ENCODE measurements at regions not wholly inside any gene's neighbourhood (a gene's known extent, or its start where the extent isn't known, plus 50 kb on each side); places are given as distances from the start of the nearest gene placed in this dataset.

DNA sequence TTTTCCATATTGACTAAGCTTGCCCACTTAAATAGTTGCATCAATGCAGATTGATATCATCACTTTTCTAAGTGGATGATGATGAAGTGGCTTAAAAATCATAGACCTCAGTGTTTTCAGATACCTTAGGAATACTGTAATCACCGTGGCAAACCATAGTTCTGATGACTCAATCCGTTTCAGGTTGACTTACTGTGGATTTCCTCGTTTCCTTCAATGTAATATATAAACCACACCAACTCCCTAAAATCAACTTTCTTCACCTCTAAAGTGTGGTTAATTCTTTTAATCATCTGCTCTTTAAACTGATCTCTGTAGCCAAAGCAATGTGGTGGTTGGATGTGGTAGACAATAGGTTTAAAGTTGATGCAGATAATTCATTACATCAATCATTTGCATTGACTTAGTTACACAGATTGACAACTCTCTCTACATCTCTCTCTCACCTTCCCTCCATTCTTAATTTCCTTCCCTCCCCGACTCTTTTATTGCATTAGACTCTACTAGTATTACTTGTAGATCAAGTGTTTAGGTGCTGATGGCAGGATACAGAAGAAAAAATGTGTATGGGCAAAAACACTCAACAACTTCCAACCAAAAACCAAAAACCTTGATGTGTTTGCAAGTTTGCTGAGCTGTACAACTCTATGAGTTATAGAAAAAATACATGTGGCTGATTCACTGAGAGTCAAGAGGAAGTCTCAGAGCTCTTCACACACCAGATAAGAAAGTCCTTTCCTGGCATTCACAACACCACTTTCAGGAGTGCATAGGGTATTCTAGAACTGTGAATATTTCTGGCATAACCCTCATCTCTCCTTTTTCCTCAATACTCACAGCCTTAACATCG, 243.5 kb downstream of the NFKBIZ start:
- DNase-seq (no peak), ATAC-seq (peak in 1 of 2 donors; percentile 27)
- intact Hi-C loops (cut with DNase I): no loop called here

DNA sequence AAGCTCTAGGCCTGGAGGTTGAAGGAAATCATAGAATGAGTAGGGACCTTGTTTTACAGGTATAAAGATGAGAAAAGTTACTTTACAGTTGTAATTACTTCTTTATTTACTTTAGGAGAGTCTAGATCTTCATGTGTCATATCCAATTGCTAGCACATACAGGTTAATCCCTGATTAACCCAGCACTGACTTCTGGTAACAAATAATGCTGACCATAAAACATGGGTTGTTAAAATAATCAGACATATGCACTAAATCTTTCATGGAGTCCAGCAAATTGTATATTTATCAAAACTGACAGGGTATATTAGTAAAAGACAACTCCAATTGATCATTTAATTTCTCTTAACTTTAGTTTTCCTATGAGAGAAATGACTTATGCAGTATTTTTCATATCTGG, 245.2 kb downstream of the NFKBIZ start:
- intact Hi-C loops (cut with DNase I): no loop called here
- DNase-seq: no peak
- ATAC-seq: no peak

DNA sequence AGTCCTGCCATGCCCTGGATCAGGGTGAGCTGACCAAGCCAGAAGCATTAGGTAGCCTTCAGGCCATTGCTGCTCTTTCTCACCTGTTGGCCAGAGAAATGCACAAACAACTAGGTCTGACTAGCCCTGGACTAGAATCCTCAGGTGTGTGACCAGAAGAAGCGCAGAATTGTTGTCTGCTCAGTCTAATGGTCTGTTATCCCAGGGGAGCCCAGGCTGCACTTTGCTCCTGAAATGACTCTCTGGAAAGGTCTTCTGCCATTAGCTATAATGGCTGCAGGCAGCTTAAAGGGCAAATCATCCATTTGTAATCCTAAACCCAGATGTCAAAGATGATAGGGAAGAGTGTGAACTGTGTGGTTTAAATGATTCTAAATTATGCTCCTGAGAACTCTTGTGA, 246.1 kb downstream of the NFKBIZ start:
- ATAC-seq: no peak
- DNase-seq: no peak
- intact Hi-C loops (cut with DNase I): no loop called here

DNA sequence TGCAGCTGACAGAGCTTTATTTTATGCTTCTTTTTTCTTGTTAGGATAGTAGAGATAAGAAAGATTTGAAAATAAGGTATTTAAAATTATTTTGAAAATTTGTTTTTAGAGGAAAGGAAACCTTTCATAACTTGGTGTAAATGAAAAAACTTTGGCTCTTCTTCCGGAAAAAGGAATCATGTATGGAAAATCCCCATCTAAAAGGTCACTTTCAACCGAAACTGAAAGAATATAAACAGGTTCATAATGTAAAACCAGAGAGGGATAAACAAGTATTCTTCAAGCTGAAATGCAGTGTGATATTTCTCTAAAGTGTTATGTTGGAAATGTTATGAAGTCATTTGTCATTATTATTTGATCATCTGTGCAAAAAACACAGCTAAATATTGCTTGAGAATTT, 246.8 kb downstream of the NFKBIZ start:
- intact Hi-C loops (cut with DNase I): no loop called here

DNA sequence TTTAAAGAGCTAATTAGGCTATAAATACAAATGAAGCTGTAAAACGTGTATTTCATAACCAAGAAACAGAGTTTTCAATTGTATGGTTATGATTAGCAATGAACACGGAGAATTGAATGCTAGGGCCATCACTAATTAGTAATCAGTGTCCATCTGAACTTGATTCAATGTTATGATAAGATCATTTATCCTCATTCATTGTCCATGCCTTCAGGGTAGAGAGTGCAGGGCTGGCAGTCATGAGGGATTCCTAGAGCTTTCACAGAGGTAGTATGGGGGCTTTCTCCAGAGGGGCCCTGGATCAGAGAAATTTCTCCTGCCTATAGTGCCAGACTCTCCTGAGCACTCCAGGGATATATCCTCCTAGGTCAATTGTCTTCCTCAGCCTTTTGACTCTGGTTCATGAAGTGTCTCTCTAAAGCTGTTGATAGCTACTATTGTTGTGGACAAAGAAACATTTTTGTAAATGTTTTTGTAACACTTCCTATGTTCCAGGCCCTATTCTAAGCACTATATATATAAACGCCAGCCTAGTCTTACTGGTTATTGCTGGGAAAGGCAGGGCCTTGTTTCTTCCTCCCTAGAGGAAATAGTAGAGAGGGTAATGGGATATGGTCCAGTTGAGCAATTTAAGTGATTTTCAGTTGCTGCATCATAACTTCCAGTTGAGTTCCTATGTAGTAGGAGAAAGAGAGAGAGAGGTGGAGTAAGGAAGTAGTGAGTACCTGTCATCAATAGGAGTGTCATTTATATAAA, 249.0 kb downstream of the NFKBIZ start:
- intact Hi-C loops (cut with DNase I): no loop called here
- DNase-seq (no peak), ATAC-seq (no peak)

More for the DNA sequence above, 246.8 kb downstream of the NFKBIZ start:
- no peak for ATAC-seq
- DNase-seq: no peak

DNA sequence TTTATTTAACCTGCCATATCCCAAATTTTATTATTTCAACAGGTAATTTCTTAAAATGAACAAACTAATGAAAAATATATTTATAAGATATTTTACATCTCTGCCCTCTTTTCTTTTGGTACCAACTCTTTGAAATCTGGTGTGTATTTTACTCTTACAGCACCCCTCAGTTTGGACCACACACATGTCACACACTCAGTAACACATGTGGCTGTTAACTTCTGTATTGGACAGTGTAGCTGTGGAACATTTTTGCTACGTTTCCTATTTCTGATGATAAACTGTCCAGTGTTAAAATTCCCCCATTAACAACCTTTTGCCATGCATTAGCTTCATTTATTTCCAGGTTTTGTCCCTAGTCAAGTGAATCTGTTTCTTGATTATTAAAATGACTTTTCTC, 250.6 kb downstream of the NFKBIZ start:
- DNase-seq (no peak), ATAC-seq (no peak)
- intact Hi-C loops (cut with DNase I): no loop called here

DNA sequence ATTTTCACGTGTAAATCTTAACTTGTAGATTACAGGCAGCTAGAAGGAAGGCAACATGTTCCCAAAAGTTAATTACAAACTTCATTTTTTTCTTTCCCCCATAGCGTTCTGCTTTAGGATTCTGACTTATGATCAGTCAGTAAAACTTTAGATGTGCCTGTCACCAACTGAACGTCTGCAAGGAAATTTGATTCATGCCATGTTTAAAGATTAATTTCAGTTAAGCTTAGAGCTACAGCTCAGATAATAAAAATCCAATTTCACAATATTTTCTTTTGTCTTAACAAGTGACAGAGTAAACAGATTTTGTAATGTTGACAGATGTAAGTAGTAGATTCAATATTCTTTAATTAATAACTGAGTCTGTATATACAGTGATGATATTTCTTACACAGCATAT, 253.1 kb downstream of the NFKBIZ start:
- ATAC-seq (no peak), DNase-seq (no peak)
- intact Hi-C loops (cut with DNase I): no loop called here

DNA sequence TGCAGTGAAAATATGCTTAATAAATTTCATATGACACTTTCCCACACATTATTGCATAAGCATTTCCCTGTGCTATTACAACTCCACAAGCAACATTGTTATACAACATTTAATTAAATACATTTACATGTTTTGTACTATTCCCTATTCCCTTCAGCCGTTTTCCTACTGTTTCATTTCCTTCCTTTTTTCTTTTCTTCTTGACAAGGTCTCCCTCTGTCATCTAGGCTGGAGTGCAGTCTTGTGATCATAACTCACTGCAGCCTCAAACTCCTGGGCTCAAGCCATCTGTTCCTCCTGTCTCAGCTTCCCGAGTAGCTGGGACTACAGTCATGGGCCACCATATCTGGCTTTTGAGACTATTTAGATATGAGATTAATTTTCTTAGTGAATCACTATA, 254.7 kb downstream of the NFKBIZ start:
- DNase-seq (no peak), ATAC-seq (peak in 1 of 2 donors; percentile 17)
- intact Hi-C loops (cut with DNase I): no loop called here

DNA sequence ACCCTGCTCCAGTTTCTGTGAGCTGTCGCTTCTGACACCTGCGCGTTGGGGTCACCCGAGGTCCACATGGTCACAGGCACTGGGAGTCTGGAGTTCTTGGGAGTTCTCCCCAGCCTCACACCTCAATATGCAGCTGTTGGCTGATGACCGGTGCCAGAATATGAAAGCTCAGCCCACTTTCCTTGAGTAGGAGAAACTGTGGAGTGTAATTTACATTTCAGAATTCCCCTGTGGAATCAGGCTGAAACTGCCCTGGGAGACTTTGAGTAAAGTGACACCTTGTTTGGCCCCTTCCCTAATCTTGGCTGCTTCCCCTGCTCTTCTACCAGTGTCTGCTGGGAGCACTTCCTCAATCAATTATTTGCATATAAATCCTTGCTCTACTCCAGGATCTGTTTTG, 255.9 kb downstream of the NFKBIZ start:
- DNase-seq (no peak), ATAC-seq (no peak)
- intact Hi-C loops (cut with DNase I): no loop called here

DNA sequence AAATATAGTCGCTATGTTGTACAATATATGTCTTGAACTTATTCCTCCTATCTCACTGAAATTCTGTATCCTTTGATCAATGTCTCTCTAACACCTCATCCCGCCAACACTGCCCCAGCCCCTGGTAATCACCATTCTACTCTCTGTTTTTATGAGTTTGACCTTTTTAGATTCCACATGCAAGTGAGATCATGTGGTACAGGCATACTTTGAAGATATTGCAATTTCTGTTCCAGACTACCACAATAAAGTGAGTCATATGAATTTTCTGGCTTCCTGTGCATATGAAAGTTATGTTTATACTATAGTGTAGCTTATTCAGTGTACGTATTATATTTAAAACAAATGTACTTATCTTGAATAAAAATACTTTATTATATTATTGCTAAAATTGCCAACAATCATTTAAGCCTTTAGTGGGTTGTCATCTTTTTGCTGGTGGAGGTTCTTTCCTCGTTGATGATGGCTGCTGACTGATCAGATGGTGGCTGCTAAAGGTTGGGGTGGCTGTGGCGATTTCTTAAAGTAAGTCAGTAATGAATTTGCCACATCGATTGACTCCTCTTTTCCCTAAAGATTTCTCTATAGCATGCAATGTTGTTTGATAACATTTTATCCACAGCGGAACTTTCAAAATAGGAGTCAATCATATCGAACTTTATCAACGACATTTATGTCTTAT, 257.2 kb downstream of the NFKBIZ start:
- DNase-seq: no peak
- no peak for ATAC-seq
- intact Hi-C loops (cut with DNase I): no loop called here

DNA sequence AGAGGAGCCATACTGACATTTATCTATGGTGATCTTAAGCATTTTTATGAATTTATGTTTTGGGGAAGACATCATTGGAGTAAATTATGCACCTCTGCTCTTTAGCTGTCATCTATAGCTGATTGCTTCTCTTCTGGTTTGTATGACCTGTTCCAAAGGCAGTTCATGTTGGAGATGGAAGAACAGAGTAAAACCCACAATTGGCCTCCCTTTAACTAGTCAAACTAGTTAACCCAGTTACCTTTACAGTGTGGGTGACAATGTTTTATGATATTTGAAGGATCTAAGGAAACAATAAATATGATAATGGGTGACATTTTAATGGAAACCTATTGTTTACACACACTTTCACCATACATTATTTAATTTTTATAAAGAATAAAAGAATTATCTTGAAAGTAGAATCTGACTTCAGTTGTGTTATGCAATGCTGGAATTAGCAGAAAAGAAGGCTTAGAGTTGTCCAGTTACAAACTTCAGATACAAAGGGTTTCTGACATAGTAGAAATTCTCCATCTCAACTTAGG, 263.5 kb downstream of the NFKBIZ start:
- intact Hi-C loops (cut with DNase I): no loop called here
- DNase-seq (no peak), ATAC-seq (no peak)

DNA sequence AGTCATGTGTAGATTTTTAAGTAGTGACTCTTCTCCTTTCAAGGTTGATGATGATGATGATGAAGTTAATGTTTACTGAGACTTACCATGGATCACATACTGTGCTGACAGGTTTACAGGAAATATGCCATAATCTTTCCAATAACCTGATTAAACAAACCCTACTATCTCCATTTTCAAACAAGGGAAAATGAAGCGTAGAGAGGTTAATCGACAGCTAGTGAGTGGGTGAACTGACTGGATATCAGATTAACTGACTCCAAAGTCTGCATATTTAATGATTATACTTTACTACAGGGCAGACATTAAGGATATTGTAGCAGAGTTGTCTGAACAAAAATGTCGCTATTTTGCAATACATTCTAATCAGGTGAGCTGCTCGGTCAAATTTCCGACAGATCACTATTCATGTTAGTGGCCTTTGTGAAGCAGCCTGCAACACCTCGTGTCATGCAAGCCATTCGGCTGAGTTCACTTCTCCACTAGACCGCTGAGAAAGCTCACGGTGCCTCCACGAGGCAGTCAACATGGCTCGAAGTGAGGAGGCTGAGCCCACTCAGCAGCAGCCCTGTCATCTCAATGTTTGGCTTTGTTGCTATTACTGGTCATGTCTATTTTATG, 264.2 kb downstream of the NFKBIZ start:
- ATAC-seq (peak in 1 of 2 donors; percentile 53), DNase-seq (no peak)
- intact Hi-C loops (cut with DNase I): no loop called here

DNA sequence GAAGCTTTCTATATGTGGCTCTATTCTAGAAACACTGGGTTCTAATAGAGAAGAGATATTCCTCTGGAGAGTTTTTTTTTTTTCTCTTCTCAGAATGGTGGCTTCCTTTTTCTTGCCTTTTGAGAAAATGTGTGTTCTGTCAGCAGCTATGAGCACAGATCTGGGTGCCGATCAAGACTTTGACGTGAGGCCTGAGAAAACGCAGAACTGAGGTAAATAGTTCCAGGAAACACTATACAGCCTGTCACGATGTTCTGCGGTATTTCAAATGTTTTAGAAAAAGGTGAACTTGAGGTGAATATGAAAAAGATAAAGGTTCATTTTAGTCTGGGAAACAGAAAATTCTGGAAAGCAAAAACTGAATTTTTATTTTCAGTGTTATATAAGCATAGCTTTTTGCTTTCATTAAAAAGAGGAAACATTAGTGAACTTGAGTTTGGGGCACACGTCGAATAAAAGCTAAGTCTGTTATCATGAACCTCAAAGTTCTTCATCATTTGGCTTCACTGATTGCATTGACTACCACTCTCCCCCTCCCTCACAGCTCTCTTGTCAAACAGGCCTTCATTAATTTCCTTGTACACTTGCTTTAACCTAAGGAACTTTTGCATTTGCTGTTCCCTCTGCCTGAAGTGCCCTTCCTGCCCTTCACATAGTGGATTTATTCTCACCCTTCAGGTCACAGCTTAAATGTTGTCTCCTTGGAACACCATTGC, 265.1 kb downstream of the NFKBIZ start:
- ATAC-seq (peak; percentile 38 to 79), DNase-seq (no peak)
- intact Hi-C loops (cut with DNase I): no loop called here

DNA sequence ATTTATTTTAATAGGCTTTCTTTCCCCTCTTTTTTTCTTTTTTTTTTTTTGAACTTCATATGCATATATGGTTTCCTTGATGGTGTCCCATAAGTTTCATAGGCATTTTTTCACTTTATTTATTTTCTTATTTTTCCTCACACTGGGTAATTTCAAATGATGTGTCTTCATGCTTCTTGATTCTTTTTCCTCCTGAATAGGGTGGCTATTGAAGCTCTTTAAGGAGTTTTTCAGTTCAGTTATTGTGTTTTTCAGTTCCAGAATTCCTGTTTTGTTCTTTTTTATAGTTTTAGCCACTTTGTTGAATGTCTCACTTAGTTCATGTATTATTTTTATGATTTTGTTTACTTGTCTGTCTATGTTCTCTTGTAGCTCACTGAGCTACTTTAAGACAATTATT, 273.2 kb downstream of the NFKBIZ start:
- ATAC-seq (no peak), DNase-seq (no peak)
- intact Hi-C loops (cut with DNase I): no loop called here

DNA sequence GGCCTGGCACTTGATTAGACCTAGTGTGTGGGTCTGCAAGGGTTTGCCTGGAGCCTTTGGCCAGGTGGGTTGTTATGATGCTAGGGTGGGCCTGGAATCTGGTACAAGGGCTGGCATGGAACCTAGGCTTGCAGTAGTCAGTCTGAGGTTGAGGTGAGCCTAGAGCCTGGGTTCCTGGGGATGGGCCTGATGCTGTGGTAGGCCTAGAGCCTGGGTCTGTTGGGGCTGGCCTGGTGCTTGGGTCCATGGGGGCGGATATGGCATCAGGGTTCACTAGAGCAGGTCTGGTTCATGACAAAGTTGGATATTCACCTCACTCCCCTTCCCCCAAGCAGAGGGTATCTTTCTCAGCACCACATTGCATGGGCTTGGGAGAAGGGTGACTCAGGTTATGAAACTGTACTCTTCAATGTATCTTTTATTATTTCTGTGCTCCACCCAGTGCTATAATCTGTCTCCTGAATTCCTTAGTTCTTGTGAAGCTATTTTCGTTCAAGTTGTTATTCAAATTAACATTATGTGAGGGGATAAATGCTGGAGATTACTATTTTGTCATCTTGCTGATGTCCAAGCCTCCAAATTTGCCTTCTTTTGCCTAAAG, 274.4 kb downstream of the NFKBIZ start:
- intact Hi-C loops (cut with DNase I): no loop called here
- DNase-seq (no peak), ATAC-seq (peak in 1 of 2 donors; percentile 83)

DNA sequence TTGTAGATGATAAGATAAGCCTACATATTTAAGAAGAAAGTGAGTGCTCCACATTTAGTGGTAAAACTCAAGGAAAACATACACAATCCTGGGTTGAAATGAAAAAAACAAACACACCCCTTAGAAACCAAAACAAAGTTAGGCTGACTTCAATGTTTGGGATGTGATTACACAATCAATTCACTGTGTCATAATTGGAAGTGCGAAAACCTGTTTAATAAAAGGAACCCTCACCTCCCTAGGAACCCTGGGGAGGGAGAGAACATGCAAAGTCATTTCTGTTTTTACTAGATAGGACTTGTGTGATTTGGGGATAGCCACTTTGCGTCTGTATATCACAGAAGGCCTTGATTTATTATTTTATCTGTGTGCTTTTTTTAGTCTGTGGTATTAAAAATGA, 275.0 kb downstream of the NFKBIZ start:
- no peak for DNase-seq
- intact Hi-C loops (cut with DNase I): no loop called here
- ATAC-seq: peak in 1 of 2 donors; percentile 87

DNA sequence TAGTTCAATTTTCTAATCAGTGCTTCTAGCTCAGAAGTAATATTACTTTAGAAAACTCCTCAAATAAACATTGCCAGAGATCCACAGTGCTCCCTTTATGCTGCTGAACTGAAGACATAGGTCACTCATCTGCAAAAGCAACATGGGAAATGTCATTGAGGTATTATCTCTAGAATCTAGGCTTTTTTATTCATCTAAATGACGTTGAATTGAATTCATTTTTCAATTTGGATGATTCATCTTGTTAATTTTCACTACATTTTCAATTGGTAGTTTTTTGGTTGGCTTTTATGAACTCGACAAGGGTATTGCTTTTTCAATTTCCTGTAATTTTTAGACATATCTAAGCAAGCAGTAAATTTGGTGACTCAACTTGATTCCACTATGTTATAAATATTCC, 275.4 kb downstream of the NFKBIZ start:
- DNase-seq: no peak
- no peak for ATAC-seq
- intact Hi-C loops (cut with DNase I): no loop called here

DNA sequence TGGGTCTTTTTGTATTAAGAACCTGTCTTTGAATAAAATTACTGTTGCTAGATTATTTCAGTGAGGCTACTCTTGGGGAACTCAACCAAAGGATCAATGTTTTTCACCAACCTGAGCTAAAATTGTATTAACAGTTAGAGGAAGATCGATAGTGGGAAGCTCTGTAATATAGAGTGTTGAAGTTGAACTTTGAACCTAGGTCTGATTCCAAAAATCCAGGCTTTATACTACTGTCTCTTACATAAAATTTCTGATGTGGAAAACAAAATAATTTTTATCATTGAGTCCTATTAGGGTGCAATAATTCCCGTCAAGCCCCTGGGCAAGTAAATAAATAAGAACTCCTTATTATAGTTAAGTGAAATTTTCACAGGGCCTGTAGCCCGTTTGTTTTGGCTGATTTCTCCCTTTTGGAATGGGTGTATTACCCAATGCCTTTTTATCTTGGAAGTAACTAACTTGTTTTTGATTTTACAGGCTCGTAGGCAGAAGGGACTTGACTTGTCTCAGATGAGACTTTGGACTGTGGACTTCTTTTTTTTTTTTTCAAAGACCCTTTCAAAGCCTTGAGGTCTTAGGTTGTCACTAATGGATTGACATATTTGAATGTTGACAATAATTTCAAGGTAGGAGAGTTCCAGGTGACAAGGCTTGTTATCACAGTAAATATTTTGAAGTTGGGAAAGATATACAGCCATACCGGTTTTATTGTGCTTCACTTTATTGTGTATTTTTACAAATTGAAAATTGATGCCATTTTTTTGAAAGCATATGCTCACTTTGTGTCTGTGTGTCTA, 276.1 kb downstream of the NFKBIZ start:
- peak; percentile 26 to 27 for ATAC-seq
- no peak for DNase-seq
- intact Hi-C loops (cut with DNase I): no loop called here
